ENCODE measurements at regions not wholly inside any gene's neighbourhood (a gene's known extent, or its start where the extent isn't known, plus 50 kb on each side); places are given as distances from the start of the nearest gene placed in this dataset.

GRCh38 chrX:16222151-16222550 lies 54.9 kb downstream of the MAGEB17 start:
- DNase-seq = no peak

- no peak for DNase-seq
These were observed 56.1 kb downstream of the MAGEB17 start for GRCh38 chrX:16223385-16223784.

DNA sequence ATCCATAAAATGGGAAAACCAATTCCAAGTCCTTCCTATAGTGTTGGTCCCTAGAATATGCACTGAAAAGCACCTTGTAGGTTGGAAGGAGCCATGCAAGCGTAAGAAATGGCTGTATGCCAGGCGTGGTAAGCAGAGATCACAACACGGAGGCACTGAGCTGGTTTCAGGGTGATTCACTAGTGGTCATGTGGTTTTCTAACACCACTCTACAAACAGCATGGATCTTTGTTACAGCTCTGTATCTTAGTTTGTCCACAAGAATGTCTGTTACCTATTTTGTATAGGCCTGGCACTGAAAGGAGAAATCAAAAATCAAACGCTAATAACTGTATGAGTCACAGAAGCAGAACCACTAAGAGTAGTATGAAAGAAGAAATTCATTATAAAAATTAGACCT lies 71.9 kb downstream of the MAGEB17 start:
- no peak for DNase-seq

GRCh38 chrX:16240231-16240905 lies 73.1 kb downstream of the MAGEB17 start:
- DNase-seq = no peak

DNA sequence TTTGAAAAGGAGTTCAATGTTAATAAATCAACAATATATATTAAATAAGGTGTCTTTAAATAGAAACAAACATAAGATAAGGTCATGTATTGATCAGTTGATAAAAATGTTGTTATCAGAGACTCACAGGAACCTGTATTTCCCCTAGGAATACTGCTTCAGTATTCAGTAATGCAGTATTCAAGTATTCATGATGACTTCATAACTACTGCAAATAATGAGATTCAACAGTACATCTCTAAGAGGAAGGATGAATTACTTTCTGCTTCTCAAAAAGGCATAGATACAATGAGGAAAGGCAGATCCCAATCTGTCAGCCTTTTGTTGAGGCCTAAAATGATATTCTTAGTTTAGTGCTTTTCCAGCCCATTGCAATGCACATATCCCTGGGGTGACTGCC lies 73.7 kb downstream of the MAGEB17 start:
- no peak for DNase-seq

DNA sequence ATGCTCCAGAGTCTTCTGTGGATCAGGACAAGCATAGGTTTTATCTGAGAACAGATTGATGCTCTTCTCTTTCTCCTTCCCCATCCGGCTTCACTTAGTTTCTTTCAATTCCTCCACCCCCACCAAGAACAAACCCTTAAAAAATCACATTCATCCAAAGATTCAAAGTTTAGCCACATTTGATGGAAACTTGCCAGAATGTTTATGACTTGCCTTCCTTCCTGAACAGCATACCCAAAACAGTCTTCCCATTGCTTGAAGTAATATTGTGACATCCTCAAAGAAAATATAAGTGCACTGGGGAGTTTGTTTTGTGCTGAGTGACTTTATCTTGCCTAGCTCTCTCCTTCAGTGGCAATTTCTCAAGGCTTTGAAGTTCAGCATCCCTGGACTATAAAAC lies 83.0 kb downstream of the MAGEB17 start:
- no peak for DNase-seq

DNA sequence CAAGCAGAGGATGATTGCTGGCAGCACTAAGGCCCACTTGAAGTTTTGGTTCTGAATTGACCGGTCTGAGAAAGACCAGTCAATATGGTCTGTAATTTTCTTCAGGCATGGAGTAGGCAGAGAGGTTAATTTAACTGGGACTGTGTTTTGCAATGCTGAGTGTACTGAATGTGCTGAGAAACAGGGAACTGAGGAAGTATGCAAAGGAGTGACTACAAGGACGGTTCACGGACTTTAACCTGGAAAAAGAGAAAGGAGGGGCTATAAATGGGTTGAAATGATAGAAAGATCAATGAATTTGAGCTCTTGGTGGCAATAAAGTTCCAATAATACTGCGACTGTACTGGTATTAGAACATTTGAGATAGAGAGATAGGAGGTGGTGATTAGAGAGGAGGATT lies 84.5 kb downstream of the MAGEB17 start:
- DNase-seq = no peak

GRCh38 chrX:16258882-16259281 lies 91.6 kb downstream of the MAGEB17 start:
- DNase-seq = no peak

DNA sequence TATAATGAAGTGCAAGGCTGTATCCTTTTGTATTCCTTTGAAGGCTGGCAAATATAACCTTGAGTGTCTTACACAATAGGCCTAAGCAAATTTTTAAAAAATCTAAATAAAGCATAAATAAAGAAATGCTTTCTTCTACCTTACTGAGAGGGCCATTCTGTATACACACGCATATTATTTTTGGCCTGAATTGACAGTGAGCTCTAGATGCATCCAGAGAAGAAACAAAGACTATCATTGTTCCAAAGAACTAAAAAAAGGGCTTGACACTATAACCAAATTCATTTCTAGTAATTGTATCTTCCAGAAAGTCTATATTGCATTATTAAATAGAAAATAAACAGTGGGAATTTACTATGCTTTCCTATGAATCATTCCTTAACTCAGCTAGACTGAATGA lies 100.2 kb downstream of the MAGEB17 start:
- DNase-seq = no peak

- no peak for DNase-seq
These were observed 100.9 kb downstream of the MAGEB17 start for GRCh38 chrX:16268206-16268605.

- no peak for DNase-seq
These were observed 111.6 kb downstream of the MAGEB17 start for GRCh38 chrX:16278927-16279326.

DNA sequence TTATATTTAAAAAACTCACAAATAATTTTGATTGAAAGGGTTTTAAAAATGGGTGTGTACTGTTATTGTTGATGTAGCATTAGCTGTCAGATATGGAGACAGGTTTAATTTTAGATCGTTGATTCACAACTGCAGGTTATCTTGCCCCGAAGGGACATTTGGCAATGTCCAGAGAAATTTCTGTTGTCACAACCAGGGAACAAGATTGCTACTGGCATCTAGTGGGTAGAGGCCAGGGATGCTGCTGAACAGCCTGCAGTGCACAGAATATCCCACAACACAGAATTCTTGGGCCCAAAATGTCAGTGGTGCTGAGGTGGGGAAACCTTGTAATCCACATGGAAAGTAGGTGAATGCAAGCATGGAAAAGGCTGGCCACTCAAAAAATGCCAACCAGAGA lies 114.9 kb downstream of the MAGEB17 start:
- DNase-seq = no peak

DNA sequence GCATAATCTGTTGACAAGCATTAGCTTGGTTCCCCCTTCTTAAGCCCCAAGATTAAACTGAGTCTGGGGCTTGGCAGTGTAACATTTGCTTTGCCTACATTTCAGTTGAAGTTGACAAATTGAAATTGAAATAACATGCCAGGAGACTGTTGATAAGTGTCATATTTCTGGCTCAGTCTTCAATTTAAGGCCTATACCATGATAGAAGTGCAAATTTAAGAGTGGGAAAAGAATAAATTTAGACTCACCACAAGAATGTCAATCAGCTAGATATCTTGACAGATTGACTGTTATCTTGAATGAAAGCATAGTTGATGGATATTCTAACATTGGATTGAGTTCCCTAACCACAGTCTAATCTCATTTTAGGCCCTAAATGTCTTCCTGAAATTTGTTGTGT lies 117.6 kb downstream of the MAGEB17 start:
- no peak for DNase-seq

- DNase-seq = no peak
These were observed 123.7 kb downstream of the MAGEB17 start for GRCh38 chrX:16290997-16291396.

- DNase-seq = no peak
These were observed 133.6 kb downstream of the MAGEB17 start for GRCh38 chrX:16300831-16301230.

GRCh38 chrX:16304751-16305150 lies 137.5 kb downstream of the MAGEB17 start:
- DNase-seq = no peak

GRCh38 chrX:16305187-16305586 lies 137.9 kb downstream of the MAGEB17 start:
- DNase-seq = no peak

DNA sequence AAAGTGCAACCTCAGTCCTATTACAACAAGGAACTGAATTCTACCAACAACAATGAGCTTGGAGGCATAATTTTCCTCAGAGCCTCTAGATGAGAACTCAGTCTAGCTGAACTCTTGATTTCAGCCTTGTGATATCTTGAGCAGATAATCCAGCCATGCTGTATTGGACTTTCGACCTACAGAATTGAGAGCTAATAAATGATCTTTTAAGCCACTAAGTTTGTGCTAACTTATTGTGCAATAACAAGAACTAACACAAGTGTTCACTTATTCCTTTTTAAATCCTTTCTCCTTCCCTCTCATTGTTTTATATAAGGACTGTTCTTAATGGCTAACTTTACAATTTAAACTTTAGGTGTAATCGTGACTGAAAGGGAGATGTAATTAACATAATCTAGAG lies 140.7 kb downstream of the MAGEB17 start:
- no peak for DNase-seq

GRCh38 chrX:16308773-16309172 lies 141.5 kb downstream of the MAGEB17 start:
- no peak for DNase-seq

GRCh38 chrX:16310326-16310725 lies 143.0 kb downstream of the MAGEB17 start:
- DNase-seq = no peak

DNA sequence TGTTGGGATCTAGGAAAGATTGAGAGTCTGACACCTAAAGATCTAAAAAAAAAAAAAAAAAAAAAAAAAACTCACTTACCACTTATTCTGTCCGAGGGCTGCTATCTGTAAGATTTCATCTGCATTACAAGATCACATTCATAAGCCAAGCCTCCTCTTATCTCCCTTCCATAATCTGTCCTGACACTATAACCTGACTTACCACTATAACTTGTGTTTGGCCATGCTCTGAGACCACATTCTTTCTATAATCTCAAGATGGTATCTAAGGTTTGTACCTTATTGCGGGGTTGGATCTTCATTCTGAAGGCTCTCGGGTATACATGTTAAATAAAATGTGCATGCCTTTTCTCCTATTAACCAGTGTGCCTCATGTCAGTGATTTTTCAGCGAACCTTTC lies 144.4 kb downstream of the MAGEB17 start:
- no peak for DNase-seq

DNA sequence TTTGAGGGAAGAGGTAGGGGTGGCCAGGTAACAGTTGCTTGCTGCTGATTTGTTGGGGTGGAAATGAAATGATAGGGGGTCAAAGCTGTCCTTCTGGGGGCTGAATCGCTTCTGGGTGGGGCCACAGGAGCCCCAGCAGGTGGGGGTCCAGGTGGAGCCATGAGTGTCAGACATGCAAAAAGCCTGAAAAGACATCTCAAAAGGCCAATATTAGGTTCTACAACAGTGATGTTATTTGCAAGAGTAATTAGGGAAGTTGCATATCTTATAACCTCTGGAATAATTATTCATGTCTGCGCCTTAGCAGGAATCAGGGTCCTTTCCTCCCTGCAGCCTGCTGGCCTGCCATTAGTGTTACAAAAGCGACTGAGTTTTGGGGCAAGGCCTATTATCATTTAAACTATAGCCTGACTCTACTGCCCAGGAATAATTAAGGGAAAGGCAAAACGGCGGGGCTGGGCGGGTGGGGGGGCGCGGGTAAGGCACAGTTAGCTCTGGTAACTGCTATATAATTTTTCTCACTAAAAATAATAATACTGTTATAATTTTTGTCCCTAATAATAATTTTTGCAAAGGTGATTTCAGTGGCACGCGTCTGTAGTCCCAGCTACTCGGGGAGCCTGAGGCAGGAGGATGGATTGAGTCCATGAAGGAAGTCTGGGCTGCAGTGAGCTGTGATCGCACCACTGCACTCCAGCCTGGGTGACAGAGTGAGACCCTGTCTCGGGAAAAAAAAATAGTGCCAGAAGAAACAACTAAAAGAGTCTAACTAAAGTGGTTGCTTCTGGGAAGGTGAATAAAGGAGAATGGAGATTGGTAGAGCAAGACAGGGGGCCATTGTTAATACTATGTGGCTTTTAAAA lies 145.7 kb downstream of the MAGEB17 start:
- no peak for DNase-seq

- no peak for DNase-seq
These were observed 149.1 kb downstream of the MAGEB17 start for GRCh38 chrX:16316331-16316730.

DNA sequence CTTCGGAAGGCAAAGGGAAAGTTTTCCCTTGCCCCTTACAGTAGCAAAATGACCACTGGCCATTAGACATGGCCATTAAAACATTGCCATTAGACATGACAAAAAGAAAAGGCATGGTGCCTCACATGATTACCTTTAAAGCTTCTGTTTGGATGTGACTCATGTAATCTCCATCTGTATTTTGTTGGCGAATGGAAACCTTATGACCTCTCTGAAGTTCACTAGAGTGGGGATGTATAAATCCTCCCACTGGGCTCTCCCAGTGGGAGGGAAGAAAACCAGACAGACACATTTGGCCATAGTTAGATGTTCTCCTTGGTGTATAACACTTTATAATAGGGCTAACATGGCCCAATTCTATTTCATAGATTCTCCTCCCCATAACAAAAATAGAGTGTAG lies 152.6 kb downstream of the MAGEB17 start:
- no peak for DNase-seq

All from stimulated activated CD4-positive, alpha-beta T cell treated with anti-CD3 and anti-CD28 coated beads, Interleukin-4, amount 100 ng/mL, for 24 hours (primary cell).